ENCODE measurements at regions not wholly inside any gene's neighbourhood (a gene's known extent, or its start where the extent isn't known, plus 50 kb on each side); places are given as distances from the start of the nearest gene placed in this dataset.

- no peak overlapping the region for H3K27ac ChIP-seq
- no peak for DNase-seq
Measured at GRCh38 chr13:34752283-34752960, 189.6 kb upstream of the NBEA start.

DNA sequence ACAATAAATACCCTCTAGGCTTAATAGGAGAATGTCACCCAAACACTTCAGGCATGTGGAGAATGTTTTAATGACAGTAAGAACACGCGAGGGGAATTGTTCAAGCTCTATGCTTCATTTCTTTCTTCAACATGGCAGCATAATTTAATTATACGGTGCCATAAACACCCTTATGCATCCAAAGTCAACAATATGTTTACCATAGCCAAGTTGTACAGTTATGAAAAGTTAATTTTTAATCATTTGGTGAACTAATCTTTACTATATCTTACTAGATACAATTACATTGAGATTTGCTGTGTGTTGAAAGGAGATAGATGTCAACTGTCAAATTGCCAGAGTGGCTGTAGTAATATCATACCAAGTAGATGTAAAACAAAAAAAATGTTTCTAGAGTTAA is 185.9 kb upstream of the NBEA start:
- Histone ChIP-seq H3K9me3 (no peaks in the 10 kb centered on the region), H3K4me3 (no peak overlapping the region), H3K36me3 (ENCODE audit: low read depth, missing control alignments) (no peaks in the 10 kb centered on the region), H3K27ac (no peak overlapping the region), H3K4me1 (no peaks in the 10 kb centered on the region), H3K27me3 (no peaks in the 10 kb centered on the region)
- 69 to 70% methylated on average over 3 of the region's 3 CpGs for WGBS, 2 donors
- DNase-seq, result no peak
- TF ChIP-seq CTCF (IDR thresholded peaks at IDR 0.05), result no peak
- no peak for TF ChIP-seq POLR2A (IDR thresholded peaks at IDR 0.05)
- intact Hi-C loops (cut with DNase I; ENCODE audit: low total_unique reads), result no loop called here

More at GRCh38 chr13:34752283-34752960, 189.6 kb upstream of the NBEA start:
- no peaks in the 10 kb centered on the region for H3K27me3 ChIP-seq
- intact Hi-C loops (cut with DNase I; ENCODE audit: low total_unique reads), result no loop called here
- no peak overlapping the region for H3K4me3 ChIP-seq
- H3K4me1 ChIP-seq, result no peaks in the 10 kb centered on the region
- TF ChIP-seq POLR2A (IDR thresholded peaks at IDR 0.05) (no peak), CTCF (IDR thresholded peaks at IDR 0.05) (no peak)
- 67 to 70% methylated on average over 11 of the region's 11 CpGs for WGBS, 2 donors
- H3K9me3 ChIP-seq, result no peaks in the 10 kb centered on the region
- H3K36me3 ChIP-seq (ENCODE audit: low read depth, missing control alignments), result no peaks in the 10 kb centered on the region

DNA sequence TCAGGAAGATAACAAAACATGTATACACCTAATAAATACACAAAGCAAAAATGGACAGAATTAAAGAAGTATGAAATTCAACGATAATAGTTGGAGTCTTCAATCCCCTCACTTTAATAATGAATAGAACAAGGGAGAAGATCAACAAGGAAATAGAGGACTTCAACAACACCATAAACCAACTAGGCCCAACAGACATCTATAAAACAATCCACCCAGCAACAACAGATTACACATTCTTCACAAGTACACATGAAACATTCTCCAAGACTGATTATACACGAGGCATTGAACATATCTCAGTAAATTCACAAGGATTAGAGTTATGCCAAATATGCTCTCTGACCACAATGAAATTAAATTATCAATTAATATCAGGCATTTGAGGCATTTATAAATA is 185.5 kb upstream of the NBEA start:
- H3K27me3 ChIP-seq, result no peaks in the 10 kb centered on the region
- intact Hi-C loops (cut with DNase I; ENCODE audit: low total_unique reads), result no loop called here
- no peaks in the 10 kb centered on the region for H3K4me1 ChIP-seq
- TF ChIP-seq POLR2A (IDR thresholded peaks at IDR 0.05) (no peak), CTCF (IDR thresholded peaks at IDR 0.05) (no peak)
- H3K36me3 ChIP-seq (ENCODE audit: low read depth, missing control alignments), result no peaks in the 10 kb centered on the region
- H3K4me3 ChIP-seq, result no peak overlapping the region
- no peak overlapping the region for H3K27ac ChIP-seq
- WGBS, 2 donors, result 73 to 80% methylated on average over 2 of the region's 2 CpGs
- no peaks in the 10 kb centered on the region for H3K9me3 ChIP-seq
- DNase-seq, result no peak

GRCh38 chr13:34757441-34757840 is 184.6 kb upstream of the NBEA start:
- Histone ChIP-seq H3K27ac (no peak overlapping the region), H3K9me3 (no peaks in the 10 kb centered on the region), H3K36me3 (ENCODE audit: low read depth, missing control alignments) (no peaks in the 10 kb centered on the region), H3K4me3 (no peak overlapping the region), H3K27me3 (no peaks in the 10 kb centered on the region), H3K4me1 (no peaks in the 10 kb centered on the region)
- TF ChIP-seq POLR2A (IDR thresholded peaks at IDR 0.05) (no peak), CTCF (IDR thresholded peaks at IDR 0.05) (no peak)
- intact Hi-C loops (cut with DNase I; ENCODE audit: low total_unique reads), result no loop called here
- 78 to 90% methylated on average over 2 of the region's 2 CpGs for WGBS, 2 donors
- no peak for DNase-seq

- Histone ChIP-seq H3K36me3 (ENCODE audit: low read depth, missing control alignments) (no peaks in the 10 kb centered on the region), H3K4me1 (no peaks in the 10 kb centered on the region), H3K9me3 (no peaks in the 10 kb centered on the region), H3K27me3 (no peaks in the 10 kb centered on the region), H3K27ac (no peak overlapping the region), H3K4me3 (no peak overlapping the region)
- intact Hi-C loops (cut with DNase I; ENCODE audit: low total_unique reads), result no loop called here
- TF ChIP-seq CTCF (IDR thresholded peaks at IDR 0.05) (no peak), POLR2A (IDR thresholded peaks at IDR 0.05) (no peak)
- DNase-seq, result no peak
- WGBS, 2 donors, result 68 to 76% methylated on average over 2 of the region's 2 CpGs
Measured at GRCh38 chr13:34758628-34759027, 183.4 kb upstream of the NBEA start.

All from testis (tissue), 2 donors.